ACC112 (cell line): ENCODE measurements at regions not wholly inside any gene's neighbourhood (a gene's known extent, or its start where the extent isn't known, plus 50 kb on each side); places are given as distances from the start of the nearest gene placed in this dataset.
A peak's percentile ranks its signal among the peaks of the same experiment; 100 is the strongest.

Experiments
- H2AFZ ChIP-seq: fragments of 200-600 bp; sonication (generic); one replicate; pipeline ENCODE4 v1.6.0; 2017; ENCODE audit warnings: antibody characterized with exemption, low read length; ENCODE audit not compliant: unreplicated experiment
- H3K27ac ChIP-seq: fragments of 200-600 bp; sonication (generic); 2 replicates; pipeline ENCODE4 v1.5.1; 2014; ENCODE audit warnings: low read depth, mild to moderate bottlenecking, antibody characterized with exemption, low read length, moderate library complexity
- H3K27me3 ChIP-seq: fragments of 200-600 bp; sonication (generic); 2 replicates; pipeline ENCODE4 v1.6.1; 2014; ENCODE audit warnings: mild to moderate bottlenecking, antibody characterized with exemption, low read length, moderate library complexity, mixed read lengths; ENCODE audit not compliant: insufficient read depth
- H3K36me3 ChIP-seq: fragments of 200-600 bp; sonication (generic); 2 replicates; pipeline ENCODE4 v1.6.1; 2016; ENCODE audit warnings: mild to moderate bottlenecking, antibody characterized with exemption, low read length, moderate library complexity, mixed read lengths; ENCODE audit not compliant: insufficient read depth
- H3K4me1 ChIP-seq: fragments of 200-600 bp; sonication (generic); one replicate; pipeline ENCODE4 v1.6.1; 2016; ENCODE audit warnings: low read length, mixed read lengths; ENCODE audit not compliant: insufficient read depth, unreplicated experiment, control insufficient read depth
- H3K4me3 ChIP-seq: fragments of 200-600 bp; sonication (generic); 2 replicates; pipeline ENCODE4 v1.5.1; 2014; ENCODE audit warnings: mild to moderate bottlenecking, low read depth, low read length
- H3K79me2 ChIP-seq: fragments of 200-600 bp; sonication (generic); one replicate; pipeline ENCODE4 v1.6.0; 2016; ENCODE audit warnings: low read length; ENCODE audit not compliant: control insufficient read depth, unreplicated experiment, insufficient read depth

GRCh38 chr4:125070861-125071260 lies 243.9 kb upstream of the FAT4 start:
- H2AFZ ChIP-seq: no peak overlapping the region

GRCh38 chr4:125062115-125063050 lies 252.4 kb upstream of the FAT4 start:
- Histone ChIP-seq H3K4me1 (peaks cover 10% of the 10 kb centered on the region), H3K79me2 (no peaks in the 10 kb centered on the region), H2AFZ (peak overlapping the region; percentile 89), H3K4me3 (peak overlapping the region; percentile 46; the same call in 1 of the 2 replicates), H3K36me3 (no peaks in the 10 kb centered on the region), H3K27ac (no peak overlapping the region), H3K27me3 (no peaks in the 10 kb centered on the region)

More at GRCh38 chr4:125070861-125071260, 243.9 kb upstream of the FAT4 start:
- Histone ChIP-seq H3K27me3 (no peaks in the 10 kb centered on the region), H3K27ac (no peak overlapping the region), H3K4me3 (no peak overlapping the region), H3K36me3 (no peaks in the 10 kb centered on the region), H3K79me2 (no peaks in the 10 kb centered on the region), H3K4me1 (no peaks in the 10 kb centered on the region)

GRCh38 chr4:125060376-125060775 lies 254.4 kb upstream of the FAT4 start:
- Histone ChIP-seq H3K79me2 (no peaks in the 10 kb centered on the region), H3K4me1 (peaks cover 10% of the 10 kb centered on the region), H3K27me3 (no peaks in the 10 kb centered on the region), H3K36me3 (no peaks in the 10 kb centered on the region), H3K4me3 (no peak overlapping the region), H2AFZ (no peak overlapping the region), H3K27ac (no peak overlapping the region)

GRCh38 chr4:125049711-125050110 lies 265.0 kb upstream of the FAT4 start:
- Histone ChIP-seq H3K27me3 (no peaks in the 10 kb centered on the region), H3K36me3 (no peaks in the 10 kb centered on the region), H3K4me1 (peaks cover 15% of the 10 kb centered on the region), H3K27ac (no peak overlapping the region), H3K79me2 (no peaks in the 10 kb centered on the region), H3K4me3 (no peak overlapping the region), H2AFZ (no peak overlapping the region)

- H3K27ac ChIP-seq: no peak overlapping the region
- no peaks in the 10 kb centered on the region for H3K36me3 ChIP-seq
- H2AFZ ChIP-seq: no peak overlapping the region
- no peaks in the 10 kb centered on the region for H3K27me3 ChIP-seq
- no peak overlapping the region for H3K4me3 ChIP-seq
- no peaks in the 10 kb centered on the region for H3K79me2 ChIP-seq
- H3K4me1 ChIP-seq: peaks cover 24% of the 10 kb centered on the region
These were observed 269.4 kb upstream of the FAT4 start for GRCh38 chr4:125045311-125045710.

- Histone ChIP-seq H3K27me3 (no peaks in the 10 kb centered on the region), H3K79me2 (no peaks in the 10 kb centered on the region), H3K36me3 (no peaks in the 10 kb centered on the region), H2AFZ (peak overlapping the region; percentile 81), H3K27ac (no peak overlapping the region), H3K4me1 (peaks cover 24% of the 10 kb centered on the region), H3K4me3 (no peak overlapping the region)
These were observed 269.9 kb upstream of the FAT4 start for GRCh38 chr4:125044886-125045285.

- Histone ChIP-seq H3K4me1 (peaks cover 24% of the 10 kb centered on the region), H3K36me3 (no peaks in the 10 kb centered on the region), H2AFZ (no peak overlapping the region)
These were observed 271.3 kb upstream of the FAT4 start for GRCh38 chr4:125043486-125043885.

GRCh38 chr4:125042041-125042440 lies 272.7 kb upstream of the FAT4 start:
- no peaks in the 10 kb centered on the region for H3K36me3 ChIP-seq
- H2AFZ ChIP-seq: no peak overlapping the region
- H3K4me3 ChIP-seq: no peak overlapping the region
- no peak overlapping the region for H3K27ac ChIP-seq
- peaks cover 24% of the 10 kb centered on the region for H3K4me1 ChIP-seq
- H3K79me2 ChIP-seq: no peaks in the 10 kb centered on the region
- H3K27me3 ChIP-seq: no peaks in the 10 kb centered on the region

More at GRCh38 chr4:125043486-125043885, 271.3 kb upstream of the FAT4 start:
- Histone ChIP-seq H3K27ac (no peak overlapping the region), H3K27me3 (no peaks in the 10 kb centered on the region), H3K79me2 (no peaks in the 10 kb centered on the region), H3K4me3 (no peak overlapping the region)

- Histone ChIP-seq H3K27ac (no peak overlapping the region), H2AFZ (no peak overlapping the region), H3K36me3 (no peaks in the 10 kb centered on the region), H3K27me3 (no peaks in the 10 kb centered on the region), H3K79me2 (no peaks in the 10 kb centered on the region), H3K4me3 (no peak overlapping the region), H3K4me1 (peaks cover 24% of the 10 kb centered on the region)
These were observed 273.3 kb upstream of the FAT4 start for GRCh38 chr4:125041372-125041930.

- Histone ChIP-seq H3K27me3 (no peaks in the 10 kb centered on the region), H3K36me3 (no peaks in the 10 kb centered on the region), H3K4me1 (peaks cover 12% of the 10 kb centered on the region), H3K79me2 (no peaks in the 10 kb centered on the region), H3K27ac (no peak overlapping the region), H3K4me3 (no peak overlapping the region), H2AFZ (no peak overlapping the region)
These were observed 275.2 kb upstream of the FAT4 start for GRCh38 chr4:125039550-125039949.
